ENCODE measurements at regions not wholly inside any gene's neighbourhood (a gene's known extent, or its start where the extent isn't known, plus 50 kb on each side); places are given as distances from the start of the nearest gene placed in this dataset.

- TF ChIP-seq CTCF (conservative IDR thresholded peaks at IDR 0.05; ENCODE audit: low read length) (no peak), EZH2phosphoT487 (IDR thresholded peaks at IDR 0.05; ENCODE audit: borderline replicate concordance) (no peak)
Measured at GRCh38 chr10:32109603-32110002, 53.4 kb upstream of the KIF5B start.

Data from Loucy (cell line).